ENCODE measurements at regions not wholly inside any gene's neighbourhood (a gene's known extent, or its start where the extent isn't known, plus 50 kb on each side); places are given as distances from the start of the nearest gene placed in this dataset.
"Not testable (repeated sequence)": the region's sequence is repeated elsewhere in the genome, so short reads cannot be mapped to it uniquely, and the experiment has no call there.

DNA sequence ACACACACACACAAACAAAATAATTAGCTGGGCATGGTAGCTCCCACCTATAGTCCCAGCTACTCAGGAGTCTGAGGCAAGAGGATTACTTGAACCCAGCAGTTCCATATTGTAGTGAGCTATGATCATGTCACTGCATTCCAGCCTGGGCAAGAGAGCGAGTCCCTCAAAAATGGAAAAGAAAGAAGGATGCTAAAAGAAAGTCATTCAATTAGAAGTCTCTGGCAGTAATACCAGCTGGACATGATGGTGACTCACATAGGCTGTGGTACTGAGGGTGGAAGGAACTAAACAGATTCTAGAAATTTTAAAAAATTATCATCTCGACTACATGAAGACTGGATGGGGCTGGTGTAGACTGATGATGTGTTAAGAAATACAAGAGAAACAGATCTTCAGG, 385.3 kb downstream of the ETV1 start:
- H3K36me3 ChIP-seq (ENCODE audit: control insufficient read depth, insufficient read depth, low read length), result no peaks in the 10 kb centered on the region
- no peaks in the 10 kb centered on the region for H3K27me3 ChIP-seq (ENCODE audit: control insufficient read depth, insufficient read depth, low read length)
- TF ChIP-seq CTCF (IDR thresholded peaks at IDR 0.05; ENCODE audit: insufficient read depth, low read length, poor library complexity, severe bottlenecking), result no peak
- H3K4me3 ChIP-seq (ENCODE audit: low read depth, low read length), result no peak overlapping the region
- DNase-seq (ENCODE audit: low read depth), result no peak

DNA sequence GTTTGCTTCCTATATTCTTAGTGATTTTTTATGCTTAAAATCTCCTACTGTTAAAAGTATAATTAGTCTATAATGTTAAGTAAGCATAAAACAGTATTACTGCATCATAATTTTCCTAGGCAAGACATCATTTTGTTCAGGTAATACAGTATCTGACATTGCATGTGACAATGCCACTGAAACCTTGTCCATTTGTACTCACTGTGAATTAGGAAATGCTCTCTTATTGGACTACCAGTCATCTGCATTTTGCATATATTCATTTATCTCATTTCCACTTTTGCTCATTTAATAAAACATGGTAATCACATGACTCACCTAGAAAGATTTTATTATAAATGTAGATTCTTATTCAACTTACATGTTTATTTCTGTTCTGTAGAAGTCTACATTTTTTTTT, 379.1 kb downstream of the ETV1 start:
- no peak for TF ChIP-seq CTCF (IDR thresholded peaks at IDR 0.05; ENCODE audit: insufficient read depth, low read length, poor library complexity, severe bottlenecking)
- Histone ChIP-seq H3K27me3 (ENCODE audit: control insufficient read depth, insufficient read depth, low read length) (no peaks in the 10 kb centered on the region), H3K36me3 (ENCODE audit: control insufficient read depth, insufficient read depth, low read length) (no peaks in the 10 kb centered on the region), H3K4me3 (ENCODE audit: low read depth, low read length) (no peak overlapping the region)
- no peak for DNase-seq (ENCODE audit: low read depth)

DNA sequence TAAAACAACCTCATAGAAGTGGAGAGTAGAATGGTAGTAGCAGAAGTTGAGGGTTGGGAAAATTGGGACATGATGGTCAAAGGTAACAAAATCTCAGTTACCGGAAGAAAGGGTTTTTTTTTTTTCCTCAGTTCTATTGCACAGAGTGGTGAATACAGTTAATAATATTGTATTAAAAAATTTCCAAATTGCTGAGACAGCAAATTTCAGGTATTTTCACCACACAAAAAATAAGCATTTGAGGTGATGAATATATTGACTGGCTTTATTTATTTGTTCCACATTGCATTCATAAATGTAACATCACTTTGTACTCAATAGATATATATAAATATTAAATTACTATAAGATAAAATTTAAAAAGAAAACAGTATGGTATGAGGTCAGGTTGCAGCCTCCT, 373.8 kb downstream of the ETV1 start:
- Histone ChIP-seq H3K4me3 (ENCODE audit: low read depth, low read length) (no peak overlapping the region), H3K27me3 (ENCODE audit: control insufficient read depth, insufficient read depth, low read length) (no peaks in the 10 kb centered on the region), H3K36me3 (ENCODE audit: control insufficient read depth, insufficient read depth, low read length) (no peaks in the 10 kb centered on the region)
- no peak for DNase-seq (ENCODE audit: low read depth)
- TF ChIP-seq CTCF (IDR thresholded peaks at IDR 0.05; ENCODE audit: insufficient read depth, low read length, poor library complexity, severe bottlenecking), result no peak

GRCh38 chr7:13627455-13627854, 362.0 kb downstream of the ETV1 start:
- no peak overlapping the region for H3K4me3 ChIP-seq (ENCODE audit: low read depth, low read length)

GRCh38 chr7:13628239-13629001, 361.0 kb downstream of the ETV1 start:
- peak; percentile 4 for DNase-seq (ENCODE audit: low read depth)
- no peaks in the 10 kb centered on the region for H3K36me3 ChIP-seq (ENCODE audit: control insufficient read depth, insufficient read depth, low read length)
- H3K4me3 ChIP-seq (ENCODE audit: low read depth, low read length), result no peak overlapping the region
- TF ChIP-seq CTCF (IDR thresholded peaks at IDR 0.05; ENCODE audit: insufficient read depth, low read length, poor library complexity, severe bottlenecking), result no peak
- no peaks in the 10 kb centered on the region for H3K27me3 ChIP-seq (ENCODE audit: control insufficient read depth, insufficient read depth, low read length)

More at GRCh38 chr7:13627455-13627854, 362.0 kb downstream of the ETV1 start:
- no peak for TF ChIP-seq CTCF (IDR thresholded peaks at IDR 0.05; ENCODE audit: insufficient read depth, low read length, poor library complexity, severe bottlenecking)
- no peaks in the 10 kb centered on the region for H3K27me3 ChIP-seq (ENCODE audit: control insufficient read depth, insufficient read depth, low read length)
- DNase-seq (ENCODE audit: low read depth), result no peak
- no peaks in the 10 kb centered on the region for H3K36me3 ChIP-seq (ENCODE audit: control insufficient read depth, insufficient read depth, low read length)

- H3K36me3 ChIP-seq (ENCODE audit: control insufficient read depth, insufficient read depth, low read length); H3K27me3 ChIP-seq (ENCODE audit: control insufficient read depth, insufficient read depth, low read length); H3K4me3 ChIP-seq (ENCODE audit: low read depth, low read length); DNase-seq (ENCODE audit: low read depth): not testable (repeated sequence)
Observed at GRCh38 chr7:13631207-13632049, 358.0 kb downstream of the ETV1 start.
